ENCODE measurements at regions not wholly inside any gene's neighbourhood (a gene's known extent, or its start where the extent isn't known, plus 50 kb on each side); places are given as distances from the start of the nearest gene placed in this dataset.

DNA sequence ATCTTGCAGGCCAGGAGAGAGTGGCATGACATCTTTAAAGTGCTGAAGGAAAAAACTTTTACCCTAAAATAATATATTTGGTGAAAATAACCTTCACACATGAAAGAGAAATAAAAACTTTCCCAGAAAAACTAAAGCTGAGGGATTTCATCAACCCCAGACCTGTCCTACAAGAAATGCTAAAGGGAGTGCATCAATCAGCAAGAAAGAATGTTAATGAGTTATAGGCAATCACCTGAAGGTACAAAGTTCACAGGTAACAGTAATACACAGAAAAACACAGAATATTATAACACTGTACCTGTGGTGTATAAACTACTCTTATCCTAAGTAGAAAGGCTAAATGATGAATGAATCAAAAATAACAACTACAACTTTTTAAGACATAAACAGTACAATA lies 249.2 kb upstream of the PKN2 start:
- Histone ChIP-seq H3K27ac (no peak overlapping the region), H3K4me1 (no peaks in the 10 kb centered on the region), H3K36me3 (no peaks in the 10 kb centered on the region), H3K4me3 (no peak overlapping the region), H3K27me3 (no peaks in the 10 kb centered on the region), H3K9me3 (peaks cover 7% of the 10 kb centered on the region)
- no peak for DNase-seq (ENCODE audit: low spot score in 2 of 2)
- TF ChIP-seq POLR2AphosphoS5 (IDR thresholded peaks at IDR 0.05) (no peak), POLR2A (IDR thresholded peaks at IDR 0.05) (no peak), EP300 (IDR thresholded peaks at IDR 0.05) (no peak)
- TF ChIP-seq, protein P1, sequence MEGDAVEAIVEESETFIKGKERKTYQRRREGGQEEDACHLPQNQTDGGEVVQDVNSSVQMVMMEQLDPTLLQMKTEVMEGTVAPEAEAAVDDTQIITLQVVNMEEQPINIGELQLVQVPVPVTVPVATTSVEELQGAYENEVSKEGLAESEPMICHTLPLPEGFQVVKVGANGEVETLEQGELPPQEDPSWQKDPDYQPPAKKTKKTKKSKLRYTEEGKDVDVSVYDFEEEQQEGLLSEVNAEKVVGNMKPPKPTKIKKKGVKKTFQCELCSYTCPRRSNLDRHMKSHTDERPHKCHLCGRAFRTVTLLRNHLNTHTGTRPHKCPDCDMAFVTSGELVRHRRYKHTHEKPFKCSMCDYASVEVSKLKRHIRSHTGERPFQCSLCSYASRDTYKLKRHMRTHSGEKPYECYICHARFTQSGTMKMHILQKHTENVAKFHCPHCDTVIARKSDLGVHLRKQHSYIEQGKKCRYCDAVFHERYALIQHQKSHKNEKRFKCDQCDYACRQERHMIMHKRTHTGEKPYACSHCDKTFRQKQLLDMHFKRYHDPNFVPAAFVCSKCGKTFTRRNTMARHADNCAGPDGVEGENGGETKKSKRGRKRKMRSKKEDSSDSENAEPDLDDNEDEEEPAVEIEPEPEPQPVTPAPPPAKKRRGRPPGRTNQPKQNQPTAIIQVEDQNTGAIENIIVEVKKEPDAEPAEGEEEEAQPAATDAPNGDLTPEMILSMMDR (IDR thresholded peaks at IDR 0.05): no peak

DNA sequence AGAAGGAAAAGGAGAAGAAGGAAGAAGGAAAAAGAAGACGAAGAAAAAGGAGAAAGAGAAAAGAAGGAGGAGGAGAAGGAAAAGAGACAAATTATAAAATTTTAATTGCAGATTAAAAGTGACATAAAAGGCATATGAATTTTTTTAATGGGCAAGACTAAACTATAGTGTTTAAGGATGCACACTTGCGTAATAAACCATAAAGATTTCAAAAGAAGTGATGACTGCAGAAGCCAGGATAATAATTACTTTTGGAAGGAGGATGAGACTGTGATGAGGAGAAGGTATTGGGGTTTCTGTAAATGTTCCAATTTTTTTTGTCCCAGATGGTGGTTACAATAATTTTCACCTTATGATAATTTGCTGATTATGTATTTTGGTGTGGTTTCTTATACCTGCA lies 243.1 kb upstream of the PKN2 start:
- WGBS: 82% methylated on average over 2 of the region's 2 CpGs
- Histone ChIP-seq H3K27ac (no peak overlapping the region), H3K27me3 (no peaks in the 10 kb centered on the region), H3K4me1 (no peaks in the 10 kb centered on the region), H3K9me3 (peaks cover 9% of the 10 kb centered on the region), H3K4me3 (no peak overlapping the region), H3K36me3 (no peaks in the 10 kb centered on the region)
- DNase-seq (ENCODE audit: low spot score in 2 of 2): no peak
- TF ChIP-seq EP300 (IDR thresholded peaks at IDR 0.05) (no peak), POLR2AphosphoS5 (IDR thresholded peaks at IDR 0.05) (no peak)

DNA sequence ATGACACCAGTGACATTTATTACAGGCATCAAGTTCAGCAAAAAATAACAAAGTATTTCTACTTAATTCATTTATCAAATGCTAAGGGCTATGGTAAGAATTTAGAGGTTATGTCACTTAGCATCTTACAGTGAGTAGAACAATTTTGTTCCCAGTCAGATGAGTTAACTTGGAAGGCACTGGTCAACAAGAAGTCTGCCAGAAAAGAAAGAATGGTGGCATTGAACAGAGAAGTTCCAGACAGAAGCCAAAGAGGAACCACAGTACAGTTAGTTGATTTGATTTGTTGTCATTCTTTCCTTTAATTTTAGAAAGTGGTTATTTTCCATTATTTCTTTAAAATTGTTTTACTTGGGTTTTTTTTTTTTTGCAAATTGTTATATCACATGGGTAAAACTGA lies 232.2 kb upstream of the PKN2 start:
- H3K27ac ChIP-seq: no peak overlapping the region
- TF ChIP-seq EP300 (IDR thresholded peaks at IDR 0.05) (no peak), POLR2A (IDR thresholded peaks at IDR 0.05) (no peak), POLR2AphosphoS5 (IDR thresholded peaks at IDR 0.05) (no peak)
- TF ChIP-seq, protein P1 (IDR thresholded peaks at IDR 0.05): no peak
- H3K36me3 ChIP-seq: no peaks in the 10 kb centered on the region
- H3K4me1 ChIP-seq: no peaks in the 10 kb centered on the region
- H3K4me3 ChIP-seq: no peak overlapping the region
- no peaks in the 10 kb centered on the region for H3K9me3 ChIP-seq
- DNase-seq (ENCODE audit: low spot score in 2 of 2): no peak
- no peaks in the 10 kb centered on the region for H3K27me3 ChIP-seq

DNA sequence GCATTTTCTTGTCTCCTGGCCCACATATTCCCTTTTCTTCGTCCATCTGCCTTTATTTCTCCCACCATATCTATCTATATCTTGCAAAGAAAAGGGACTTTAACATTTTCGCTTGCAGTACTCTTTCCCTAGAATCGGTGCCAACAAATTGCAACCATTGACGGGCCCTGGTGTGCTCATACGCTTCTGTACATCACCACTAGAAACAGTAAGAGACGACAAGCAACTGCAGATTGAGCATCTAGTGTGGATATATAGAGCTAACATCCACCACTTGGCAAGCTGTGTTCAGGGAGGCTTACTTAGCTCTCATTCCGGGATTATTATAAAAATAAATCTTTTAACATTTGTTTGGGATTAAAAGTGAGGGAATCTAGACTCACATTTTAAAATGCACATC lies 230.8 kb upstream of the PKN2 start:
- peaks cover 3% of the 10 kb centered on the region for H3K27me3 ChIP-seq
- TF ChIP-seq, protein P1 (IDR thresholded peaks at IDR 0.05): no peak
- TF ChIP-seq EP300 (IDR thresholded peaks at IDR 0.05): no peak
- no peak for TF ChIP-seq POLR2A (IDR thresholded peaks at IDR 0.05)
- no peak for TF ChIP-seq POLR2AphosphoS5 (IDR thresholded peaks at IDR 0.05)
- DNase-seq (ENCODE audit: low spot score in 2 of 2): no peak
- no peaks in the 10 kb centered on the region for H3K36me3 ChIP-seq
- no peak overlapping the region for H3K27ac ChIP-seq
- H3K9me3 ChIP-seq: no peaks in the 10 kb centered on the region
- WGBS: 82% methylated on average over 7 of the region's 7 CpGs
- no peak overlapping the region for H3K4me3 ChIP-seq
- no peaks in the 10 kb centered on the region for H3K4me1 ChIP-seq

DNA sequence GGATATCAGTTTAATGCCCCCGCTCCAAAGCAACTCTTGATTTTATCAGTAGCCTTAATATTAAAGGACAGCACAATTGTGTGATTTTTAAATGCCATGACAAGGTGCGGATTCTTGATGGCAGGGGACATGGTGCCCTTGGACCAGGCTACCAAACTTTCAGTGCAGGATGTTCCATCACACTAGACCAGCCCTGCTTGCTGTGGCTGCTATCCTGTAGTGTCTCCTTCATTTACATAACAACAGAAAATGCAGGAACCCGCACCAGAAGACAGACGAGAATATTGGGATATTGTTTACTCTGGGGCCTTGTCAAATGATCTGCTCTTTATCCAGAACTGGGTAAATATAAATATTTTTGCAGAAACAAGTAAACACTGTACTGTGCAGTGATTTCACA lies 229.3 kb upstream of the PKN2 start:
- no peaks in the 10 kb centered on the region for H3K9me3 ChIP-seq
- no peaks in the 10 kb centered on the region for H3K36me3 ChIP-seq
- H3K4me3 ChIP-seq: no peak overlapping the region
- H3K27me3 ChIP-seq: peaks cover 3% of the 10 kb centered on the region
- DNase-seq (ENCODE audit: low spot score in 2 of 2): no peak
- H3K27ac ChIP-seq: no peak overlapping the region
- 91% methylated on average over 4 of the region's 4 CpGs for WGBS
- TF ChIP-seq EP300 (IDR thresholded peaks at IDR 0.05) (no peak), POLR2AphosphoS5 (IDR thresholded peaks at IDR 0.05) (no peak), POLR2A (IDR thresholded peaks at IDR 0.05) (no peak)
- TF ChIP-seq, protein P1 (IDR thresholded peaks at IDR 0.05): no peak
- no peaks in the 10 kb centered on the region for H3K4me1 ChIP-seq

DNA sequence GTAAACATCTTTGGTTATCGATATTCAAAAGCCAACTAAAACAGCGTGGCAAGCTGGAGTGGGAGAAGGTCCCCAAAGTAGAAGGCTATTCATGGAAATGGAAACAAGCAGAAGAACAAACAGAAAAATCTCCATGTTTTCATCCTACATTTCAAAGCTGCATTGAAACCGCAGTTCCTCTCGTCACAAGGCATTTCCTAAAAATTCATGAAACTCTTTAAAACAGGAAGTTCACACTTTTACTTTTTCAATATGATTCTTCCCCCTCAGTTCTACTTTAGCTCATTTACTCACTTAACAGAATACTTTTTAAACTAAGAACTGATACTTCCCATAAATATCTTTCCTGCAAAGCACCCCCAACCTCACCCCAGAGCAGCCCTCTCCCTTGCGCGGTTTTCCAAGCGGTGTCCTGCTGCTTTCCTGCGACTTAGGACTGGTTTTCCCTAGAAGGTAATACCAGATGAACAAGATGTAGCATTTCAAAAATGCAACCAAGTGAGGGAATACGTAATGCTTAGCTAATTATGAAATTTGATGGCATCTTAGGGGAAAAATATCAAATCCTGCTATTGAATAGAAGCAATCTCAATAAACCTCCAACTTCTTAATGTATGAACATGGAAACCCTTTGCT lies 228.3 kb upstream of the PKN2 start:
- 58% methylated on average over 9 of the region's 9 CpGs for WGBS
- H3K27ac ChIP-seq: no peak overlapping the region
- DNase-seq (ENCODE audit: low spot score in 2 of 2): no peak
- no peaks in the 10 kb centered on the region for H3K36me3 ChIP-seq
- no peak for TF ChIP-seq POLR2A (IDR thresholded peaks at IDR 0.05)
- TF ChIP-seq, protein P1 (IDR thresholded peaks at IDR 0.05): no peak
- no peak for TF ChIP-seq POLR2AphosphoS5 (IDR thresholded peaks at IDR 0.05)
- TF ChIP-seq EP300 (IDR thresholded peaks at IDR 0.05): no peak
- H3K9me3 ChIP-seq: no peaks in the 10 kb centered on the region
- H3K4me1 ChIP-seq: no peaks in the 10 kb centered on the region
- no peak overlapping the region for H3K4me3 ChIP-seq
- H3K27me3 ChIP-seq: peaks cover 3% of the 10 kb centered on the region

All from suprapubic skin (tissue), 4 donors.